ENCODE measurements at regions not wholly inside any gene's neighbourhood (a gene's known extent, or its start where the extent isn't known, plus 50 kb on each side); places are given as distances from the start of the nearest gene placed in this dataset.
"Not testable (repeated sequence)": the region's sequence is repeated elsewhere in the genome, so short reads cannot be mapped to it uniquely, and the experiment has no call there.

DNA sequence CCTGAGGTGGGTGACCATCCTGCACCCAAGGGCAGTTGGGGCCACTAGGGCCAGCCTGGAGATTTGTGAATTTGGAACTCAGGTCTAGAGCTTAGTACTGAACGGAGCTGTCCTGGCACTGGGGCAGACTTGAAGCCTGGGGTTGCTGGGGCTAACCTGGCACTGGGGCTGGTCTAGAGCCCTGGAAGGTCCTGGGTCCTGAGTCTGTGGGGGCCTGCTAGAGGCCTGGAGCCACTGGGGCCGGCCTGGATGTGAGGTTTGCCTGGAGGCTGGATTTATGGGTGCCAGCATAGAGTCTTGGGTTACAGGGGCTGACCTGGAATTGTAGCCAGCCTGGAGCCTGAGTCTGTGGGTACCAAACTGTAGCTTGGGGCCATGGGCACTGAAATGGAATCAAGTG, 1216.9 kb downstream of the CDH11 start:
- DNase-seq = no peak

DNA sequence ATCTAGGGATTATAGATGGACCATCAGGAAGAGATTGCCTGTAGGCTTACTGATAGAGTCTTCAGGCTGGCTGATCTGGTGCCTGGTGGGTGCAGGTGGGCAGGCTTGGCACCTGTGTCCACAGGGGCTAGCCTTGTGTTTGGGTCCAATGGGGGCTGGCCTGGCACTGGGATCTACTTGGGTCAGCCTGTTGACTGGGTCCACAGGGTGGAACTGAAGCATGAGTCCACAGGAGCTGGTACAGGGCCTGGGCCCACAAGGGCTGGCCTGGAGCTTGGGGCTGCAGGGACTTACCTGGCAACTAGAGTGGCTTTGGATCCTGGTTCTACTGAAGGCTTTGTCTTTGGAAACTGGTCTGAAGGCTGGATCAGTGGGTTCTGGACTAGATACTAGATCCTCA, 1217.7 kb downstream of the CDH11 start:
- DNase-seq = no peak

DNA sequence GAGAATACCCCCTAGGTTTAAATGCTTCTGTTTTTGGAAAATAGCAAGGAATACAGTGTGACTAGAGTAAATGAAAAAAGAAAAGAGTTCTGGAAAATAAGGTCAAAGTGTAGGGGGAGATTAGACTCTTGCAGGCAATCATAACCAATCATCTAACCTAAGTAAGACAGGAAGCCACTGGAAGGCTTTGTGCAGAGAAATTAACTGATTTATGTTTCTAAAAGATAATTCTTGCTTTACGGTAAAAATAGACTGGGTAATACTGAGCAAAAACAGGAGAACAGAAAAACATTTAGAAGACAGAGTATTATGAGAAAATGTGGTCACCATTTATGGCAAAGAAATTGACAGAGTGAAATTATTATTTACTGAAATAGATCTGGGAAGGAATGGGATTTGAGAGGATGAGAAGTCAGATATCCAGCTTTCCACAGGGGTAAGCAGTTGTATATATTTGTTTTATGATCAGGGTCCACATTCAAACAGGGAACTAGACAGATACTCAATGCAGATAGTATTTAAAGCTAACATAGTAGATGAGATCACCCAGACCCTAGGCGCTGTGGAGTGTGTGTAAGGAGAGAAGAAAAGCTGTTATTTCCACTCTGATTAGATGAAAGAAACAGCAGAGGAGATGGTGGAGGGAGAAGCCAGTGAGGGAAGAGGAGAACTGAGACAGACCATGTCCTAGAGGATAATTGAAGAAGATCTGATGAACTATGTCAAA, 1225.3 kb downstream of the CDH11 start:
- no peak for DNase-seq

DNA sequence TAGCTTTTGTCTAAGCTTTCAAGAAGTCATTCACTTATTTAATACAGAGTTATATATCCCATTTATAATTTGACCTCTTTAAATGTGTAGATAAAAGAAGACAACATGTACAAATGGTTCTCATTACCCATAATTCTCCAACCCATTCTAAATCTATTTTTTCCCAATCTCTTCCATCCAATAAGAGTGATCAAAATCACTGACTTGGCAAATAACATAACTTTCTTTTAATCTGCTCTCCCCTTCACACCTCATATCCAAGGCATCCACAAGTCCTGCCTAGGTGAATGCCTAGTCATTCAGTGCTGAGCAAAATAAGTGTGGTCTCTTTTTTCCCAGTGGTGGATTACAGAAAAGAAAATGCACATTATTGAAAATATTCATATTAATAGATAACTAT, 1231.1 kb downstream of the CDH11 start:
- DNase-seq = no peak

DNA sequence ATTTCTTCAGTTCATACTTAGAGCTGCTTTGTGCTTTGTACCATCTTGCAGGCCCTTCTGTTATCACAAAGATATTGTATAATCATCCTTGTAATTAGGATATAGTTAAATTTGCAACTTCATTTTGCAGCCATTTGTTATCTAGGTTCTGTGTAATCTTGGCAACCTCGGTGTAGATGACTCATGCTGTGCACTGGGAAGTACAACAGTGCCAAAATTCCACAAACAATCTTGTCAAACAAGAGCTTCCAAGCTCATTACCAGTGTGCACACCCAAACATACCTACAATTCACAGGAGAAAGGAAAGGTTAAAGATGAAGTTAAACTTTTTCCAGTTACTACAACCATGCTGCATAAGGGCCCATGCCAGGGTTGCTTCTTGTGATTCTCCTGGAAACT, 1231.8 kb downstream of the CDH11 start:
- no peak for DNase-seq

DNA sequence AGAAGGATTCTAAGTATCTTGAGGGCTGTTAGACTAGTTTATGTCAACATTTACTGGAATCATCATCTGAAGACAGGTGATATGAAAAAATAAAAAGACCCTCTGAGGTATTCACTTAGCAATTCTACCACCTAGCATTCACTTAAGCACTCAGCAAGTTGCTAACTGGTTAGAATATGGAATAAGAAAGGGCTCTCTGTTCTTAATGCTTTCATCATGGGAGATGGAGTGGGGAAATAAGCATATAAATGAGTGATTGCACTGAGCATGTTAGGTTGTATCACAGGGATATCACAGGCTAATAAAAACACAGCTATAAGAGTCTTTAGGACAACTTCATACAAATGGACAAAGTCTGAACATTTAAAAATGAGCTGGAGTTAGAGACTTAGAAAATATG, 1238.8 kb downstream of the CDH11 start:
- no peak for DNase-seq

DNA sequence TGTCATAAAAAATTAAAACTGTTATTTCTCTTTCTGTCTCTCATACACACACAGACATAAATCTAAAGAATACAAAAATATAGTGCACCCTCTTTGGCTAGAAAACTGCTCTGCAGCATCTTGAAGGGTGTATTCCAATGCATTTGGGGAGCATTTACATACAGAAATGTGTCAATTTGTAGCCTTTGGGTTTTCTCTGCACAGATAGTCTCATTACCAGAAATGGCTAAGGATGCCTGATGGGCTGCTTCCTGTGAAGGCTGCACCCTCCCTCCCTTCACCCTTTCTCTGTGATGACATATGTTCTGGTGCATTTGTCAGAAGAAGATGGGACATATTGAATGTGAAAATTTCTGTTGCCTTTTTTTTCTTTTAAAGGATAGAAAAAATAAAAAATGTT, 1239.3 kb downstream of the CDH11 start:
- DNase-seq = no peak

DNA sequence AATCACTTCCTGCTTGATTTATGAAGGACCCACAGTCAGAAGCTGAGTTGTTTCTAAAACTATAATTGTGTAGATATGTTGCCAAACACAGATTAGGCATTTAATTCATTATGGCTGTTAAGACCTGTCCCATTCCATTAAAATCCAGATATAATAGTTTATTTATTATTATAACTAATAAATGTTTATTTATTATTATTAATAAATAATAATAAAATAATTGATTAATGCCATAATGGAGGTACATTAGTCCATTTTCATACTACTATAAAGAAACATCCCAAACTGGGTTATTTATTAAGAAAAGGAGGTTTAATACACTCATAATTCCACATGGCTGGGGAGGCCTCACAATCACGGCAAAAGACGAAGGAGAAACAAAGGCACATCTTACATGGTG, 1240.9 kb downstream of the CDH11 start:
- no peak for DNase-seq

DNA sequence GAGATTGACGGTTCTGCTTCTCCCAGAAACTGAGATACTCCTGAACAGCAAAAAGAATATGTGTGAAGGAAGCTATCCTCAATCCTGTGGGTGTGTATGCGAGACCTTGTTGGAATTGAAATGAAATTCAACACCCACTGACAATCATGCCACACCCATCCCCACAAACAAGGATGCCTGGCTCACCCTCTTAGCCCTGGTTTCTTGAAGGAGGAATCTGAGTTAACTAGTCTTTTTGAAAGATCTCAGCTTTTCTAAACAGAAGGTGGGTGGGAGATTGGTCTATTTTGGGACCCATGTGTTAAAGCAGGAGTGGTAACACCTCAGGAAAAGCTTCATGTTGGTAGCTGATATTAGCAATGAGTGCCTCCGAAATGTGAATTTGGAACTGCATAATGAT, 1244.5 kb downstream of the CDH11 start:
- DNase-seq = no peak

DNA sequence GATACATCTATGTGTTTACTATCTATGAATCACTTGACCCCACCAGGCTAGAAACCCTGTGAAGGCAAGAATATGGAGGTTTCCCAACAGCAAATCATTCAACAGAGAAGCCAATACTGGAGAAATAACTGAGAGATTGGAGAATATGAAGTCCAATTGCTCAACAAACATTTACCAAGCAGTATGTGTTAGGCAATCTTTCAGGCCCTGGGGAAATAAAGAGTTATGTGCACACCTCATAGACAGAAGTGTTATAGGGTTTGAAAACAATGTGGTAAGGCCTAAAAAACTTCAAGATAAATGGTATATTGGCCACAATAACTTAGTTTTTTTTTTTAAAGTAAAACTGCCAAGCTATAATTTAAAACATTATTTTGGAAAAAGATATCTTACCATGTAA, 1245.8 kb downstream of the CDH11 start:
- no peak for DNase-seq

DNA sequence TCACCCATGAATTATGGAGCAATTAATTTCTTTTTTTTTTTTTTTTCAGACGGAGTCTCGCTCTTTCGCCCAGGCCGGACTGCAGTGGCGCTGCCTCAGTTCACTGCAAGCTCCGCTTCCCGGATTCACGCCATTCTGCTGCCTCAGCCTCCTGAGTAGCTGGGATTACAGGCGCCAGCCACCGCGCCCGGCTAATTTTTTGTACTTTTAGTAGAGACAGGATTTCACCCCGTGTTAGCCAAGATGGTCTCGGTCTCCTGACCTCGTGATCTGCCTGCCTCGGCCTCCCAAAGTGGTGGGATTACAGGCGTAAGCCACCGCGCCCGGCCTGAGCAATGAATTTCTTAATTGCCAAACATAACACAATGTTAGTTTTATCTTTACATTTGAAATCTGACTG, 1261.2 kb downstream of the CDH11 start:
- not testable (repeated sequence) for DNase-seq

DNA sequence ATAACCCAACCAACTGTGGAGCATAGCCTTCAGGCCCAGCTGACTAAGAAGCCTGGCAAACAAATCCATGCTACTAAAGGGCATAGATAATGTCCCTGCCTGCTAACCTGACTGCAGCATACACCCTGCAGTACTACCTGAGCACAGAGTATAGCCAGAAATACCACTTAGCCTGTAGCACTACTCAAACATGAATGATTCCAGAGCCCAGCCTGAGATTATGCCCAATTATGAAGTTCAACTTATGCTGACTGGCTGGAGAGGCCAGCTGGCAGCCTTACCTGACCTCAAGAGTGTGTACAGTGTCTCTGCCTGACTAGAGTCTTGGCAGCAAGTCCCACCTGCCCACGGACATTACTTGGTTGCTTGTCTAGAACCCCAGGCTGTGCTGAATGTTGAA, 1265.3 kb downstream of the CDH11 start:
- DNase-seq = no peak

DNA sequence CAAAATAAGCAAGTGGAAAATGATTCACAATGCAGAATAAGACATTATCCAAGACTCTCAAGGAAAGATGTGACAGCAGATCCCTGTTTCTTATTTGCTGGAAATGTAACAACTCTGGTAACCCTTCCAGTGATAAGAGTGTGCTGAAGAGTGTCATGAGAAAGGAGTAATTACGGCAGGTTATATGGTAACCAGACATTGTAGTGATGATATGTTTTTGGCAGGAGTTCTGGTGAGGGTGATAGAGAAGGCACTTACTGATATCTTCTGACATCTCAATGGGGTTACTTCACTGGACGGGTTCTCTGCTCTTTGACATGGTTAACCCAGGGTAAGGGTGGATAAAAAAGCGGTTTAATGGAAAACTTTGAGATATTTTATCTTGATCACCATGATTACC, 1270.9 kb downstream of the CDH11 start:
- no peak for DNase-seq

DNA sequence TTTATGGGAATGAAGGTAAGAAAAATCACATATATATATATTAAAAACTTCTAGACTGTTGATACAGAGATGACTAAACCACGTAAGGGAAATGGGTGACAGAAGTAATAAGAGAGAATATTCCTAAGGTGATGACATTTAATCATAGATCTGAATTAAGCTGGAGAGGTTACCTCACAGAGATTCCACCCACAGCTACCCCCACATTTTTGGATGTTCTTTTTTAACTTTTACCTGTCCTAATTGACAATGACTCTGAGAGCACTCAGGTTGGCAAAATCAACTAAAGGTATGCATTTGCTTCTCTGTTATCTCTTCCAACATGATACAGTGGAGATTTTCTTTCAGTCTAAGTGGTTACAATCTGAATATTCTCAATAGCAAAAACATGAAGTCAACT, 1280.6 kb downstream of the CDH11 start:
- no peak for DNase-seq

DNA sequence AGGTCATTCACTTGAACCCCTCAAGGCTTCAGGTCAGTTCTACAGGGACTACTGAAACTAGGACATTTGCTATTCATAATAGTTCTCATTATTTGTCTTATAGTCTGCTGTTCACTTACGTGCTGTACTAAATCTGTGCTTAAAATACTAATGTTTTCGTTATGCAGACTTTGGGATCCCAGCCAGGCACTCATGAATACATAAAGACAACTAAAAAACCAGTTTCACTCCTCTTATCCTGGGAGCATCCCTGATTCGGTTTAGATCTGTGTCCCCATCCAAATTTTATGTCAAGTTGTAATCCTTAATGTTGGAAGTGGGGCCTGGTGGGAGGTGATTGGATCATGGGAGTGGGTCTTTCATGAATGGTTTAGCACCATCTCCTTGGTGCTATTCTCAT, 1291.8 kb downstream of the CDH11 start:
- DNase-seq = no peak

DNA sequence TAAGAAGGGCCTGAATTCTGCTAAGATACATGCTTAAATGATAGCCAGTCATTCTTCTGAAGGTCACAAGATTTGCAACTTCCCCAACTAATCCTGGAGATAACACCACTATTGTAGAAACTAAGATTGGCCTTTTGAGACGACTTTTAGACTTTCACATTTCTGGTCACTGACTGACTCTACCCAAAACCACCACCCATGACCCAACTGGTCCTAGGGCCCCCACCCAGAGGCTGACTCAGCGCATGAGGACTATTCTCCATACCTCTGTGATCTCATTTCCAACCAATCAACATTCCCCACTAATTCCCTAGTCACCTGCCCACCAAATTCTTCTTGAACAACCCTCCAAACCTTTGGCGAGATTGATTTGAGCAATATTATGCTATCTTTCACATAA, 1299.0 kb downstream of the CDH11 start:
- no peak for DNase-seq

DNA sequence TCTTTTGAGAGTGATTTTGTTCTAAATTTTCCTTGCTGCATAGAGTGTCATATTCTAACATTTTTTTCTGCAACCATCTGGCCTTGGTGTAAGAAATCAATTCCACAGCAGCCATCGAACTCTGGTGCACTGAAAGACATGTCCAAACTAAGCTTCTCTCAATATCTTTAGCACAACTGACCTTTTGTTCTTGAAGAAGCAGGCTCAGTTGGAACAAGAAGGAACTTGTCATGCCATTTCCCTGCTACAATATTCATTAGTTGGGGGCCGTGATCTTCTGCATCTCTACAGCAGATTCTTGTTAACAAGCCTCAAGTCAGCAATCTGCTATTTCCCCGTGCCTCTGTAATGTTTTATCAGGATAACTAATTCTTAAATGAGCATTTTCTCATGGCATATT, 1305.6 kb downstream of the CDH11 start:
- DNase-seq = no peak

DNA sequence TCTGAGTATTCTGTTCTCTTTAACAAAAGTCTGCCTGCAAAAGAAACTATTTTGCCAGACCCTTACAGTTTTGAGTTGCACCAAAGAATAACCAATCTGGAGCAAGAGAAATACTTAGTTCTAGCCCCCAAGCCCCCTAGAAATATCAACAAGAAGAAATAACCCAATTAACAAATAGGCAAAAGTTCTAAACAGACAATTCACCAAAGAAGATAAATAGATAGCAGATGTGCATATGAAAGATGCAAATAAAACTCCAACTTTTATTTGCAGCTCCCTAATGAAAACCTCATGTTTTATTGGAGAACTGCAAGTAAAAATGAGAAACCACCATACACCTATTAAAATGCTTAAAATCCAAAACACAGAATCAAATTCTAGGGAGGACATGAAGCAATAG, 1308.0 kb downstream of the CDH11 start:
- no peak for DNase-seq

DNA sequence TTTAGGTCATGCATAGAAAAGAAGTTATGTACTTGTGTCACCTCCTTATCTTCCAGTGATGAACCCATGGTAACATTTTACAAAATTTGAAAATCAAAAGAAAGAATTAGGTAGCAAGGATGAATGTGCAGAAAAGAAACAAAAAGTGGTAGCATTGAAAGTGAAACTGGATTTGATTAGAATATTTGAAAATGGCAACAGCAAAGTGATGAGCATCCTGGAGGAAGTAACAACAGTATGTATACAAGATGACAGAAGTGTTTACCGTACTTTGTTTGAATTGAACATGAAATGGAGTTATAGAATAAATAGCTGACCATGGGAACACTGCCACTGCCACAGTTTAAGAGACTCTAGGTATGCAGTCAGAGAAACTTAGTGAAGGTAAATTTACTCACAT, 1313.1 kb downstream of the CDH11 start:
- no peak for DNase-seq

DNA sequence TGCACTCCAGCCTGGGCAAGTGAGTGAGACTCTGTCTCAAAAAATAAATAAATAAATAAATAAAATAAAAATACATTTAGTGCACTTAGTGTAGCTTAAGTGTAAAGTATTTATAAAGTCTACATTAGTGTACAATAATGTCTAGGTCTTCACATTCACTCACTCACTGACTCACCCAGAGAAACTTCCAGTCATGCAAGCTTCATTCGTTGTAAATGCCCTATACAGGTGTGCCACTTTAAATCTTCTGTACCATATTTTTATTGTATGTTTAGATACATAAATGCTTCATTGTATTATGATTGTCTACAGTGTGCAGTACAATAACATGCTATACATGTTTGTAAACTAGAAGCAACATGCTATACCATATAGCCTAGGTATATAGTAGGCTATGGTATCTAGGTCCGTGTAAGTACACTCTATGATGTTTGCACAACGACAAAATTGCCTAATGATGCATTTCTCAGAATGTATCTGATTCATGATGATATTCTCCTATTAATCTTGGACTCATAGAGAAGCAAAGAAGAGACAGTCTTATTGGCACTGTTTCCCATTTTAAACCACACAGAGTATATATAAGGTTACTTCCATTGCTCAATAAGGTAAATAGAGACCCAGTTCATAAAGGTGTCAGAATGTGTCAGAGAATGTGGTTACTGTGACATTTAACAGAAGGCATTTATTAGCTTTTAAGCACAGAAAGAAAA, 1314.9 kb downstream of the CDH11 start:
- no peak for DNase-seq

DNA sequence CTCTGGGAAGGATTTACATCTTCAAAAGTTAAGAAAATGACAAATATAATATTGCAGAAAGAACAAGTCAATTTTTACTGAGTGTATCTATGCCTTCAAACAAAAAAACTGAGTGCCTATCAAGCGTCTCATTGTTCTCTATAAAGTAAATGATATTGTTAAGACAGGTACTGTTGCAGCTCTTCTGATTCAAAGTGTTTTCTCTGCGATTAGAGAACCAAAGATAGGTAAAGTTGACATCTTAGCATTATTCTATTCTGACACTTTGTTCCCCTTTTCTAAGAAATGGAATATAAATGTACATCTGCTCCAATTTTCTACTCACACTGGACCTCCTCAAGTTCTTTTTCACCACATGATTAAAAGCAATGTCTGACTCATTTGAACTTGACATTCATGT, 1317.7 kb downstream of the CDH11 start:
- no peak for DNase-seq

DNA sequence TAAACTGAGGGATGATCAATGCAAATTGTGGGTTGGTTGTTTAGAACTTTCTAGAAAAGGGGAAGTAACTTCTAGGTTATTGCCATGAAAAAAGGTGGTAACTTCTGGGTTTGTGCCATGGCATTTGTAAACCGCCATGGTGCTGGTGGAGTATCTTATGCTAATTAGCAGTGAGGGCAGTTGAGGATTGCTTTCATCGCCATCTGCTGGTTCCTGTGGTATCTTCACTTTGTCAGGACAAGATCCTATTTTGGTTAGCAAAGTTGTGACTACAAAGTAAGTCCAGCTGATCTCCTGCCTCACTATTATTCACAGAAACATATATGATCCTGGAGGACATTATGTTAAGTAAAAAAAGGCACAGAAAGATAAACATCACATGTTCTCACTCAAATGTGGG, 1332.3 kb downstream of the CDH11 start:
- no peak for DNase-seq

DNA sequence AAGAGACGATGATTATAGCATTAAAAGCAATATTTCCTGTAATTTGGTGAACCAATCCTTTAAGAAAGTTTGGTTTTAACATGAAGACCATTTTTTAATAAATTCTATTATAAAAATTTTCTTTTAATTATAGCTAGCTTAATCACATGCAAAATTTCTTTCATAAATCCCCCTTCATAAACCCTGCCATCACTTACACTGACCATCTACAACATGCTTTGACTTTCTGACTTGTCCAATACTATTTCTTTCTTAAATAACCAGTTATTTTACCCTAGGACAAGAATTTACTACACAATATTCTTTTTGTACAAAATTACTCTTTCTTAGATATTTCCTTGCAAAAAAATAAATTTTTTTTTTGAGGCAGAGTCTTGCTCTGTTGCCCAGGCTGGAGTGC, 1334.8 kb downstream of the CDH11 start:
- DNase-seq = no peak

DNA sequence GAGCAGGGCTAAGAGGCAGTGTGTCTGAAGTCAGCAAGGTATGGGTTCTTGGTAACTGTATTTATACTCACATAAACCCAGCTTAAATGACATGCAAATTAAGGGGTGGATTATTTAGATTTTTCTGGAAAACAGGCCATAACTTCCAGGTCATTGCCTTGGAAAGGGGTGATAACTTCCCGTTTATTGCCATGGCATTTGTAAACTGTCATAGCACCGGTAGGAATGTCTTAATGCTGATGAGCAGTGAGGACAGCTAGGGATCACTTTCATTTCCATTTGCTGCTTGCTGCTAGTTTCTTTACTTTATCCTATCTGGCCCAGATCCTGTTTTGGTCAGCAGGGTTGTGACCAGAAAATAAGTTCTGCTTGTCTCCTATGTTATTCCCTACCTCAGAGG, 1336.7 kb downstream of the CDH11 start:
- no peak for DNase-seq

DNA sequence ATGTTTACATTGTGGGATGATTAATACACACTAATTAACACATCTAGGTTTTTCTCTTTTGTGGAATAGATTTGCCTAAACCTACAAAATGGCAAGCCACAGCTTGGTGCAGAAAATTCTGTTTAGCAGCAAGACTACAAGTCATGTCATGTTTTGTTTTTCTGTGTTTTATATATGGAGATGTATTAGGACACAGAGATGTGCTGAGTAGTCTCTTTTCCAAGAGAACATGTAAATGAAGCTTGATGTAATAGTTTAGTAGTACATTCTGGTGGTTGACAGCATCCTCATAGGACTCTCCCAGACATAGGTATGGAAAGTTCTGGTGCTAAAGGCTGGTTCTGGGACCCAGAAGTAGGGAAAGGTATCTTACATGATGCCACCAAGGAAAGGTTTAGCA, 1345.4 kb downstream of the CDH11 start:
- DNase-seq = no peak
